H1 (cell line): ENCODE measurements at regions not wholly inside any gene's neighbourhood (a gene's known extent, or its start where the extent isn't known, plus 50 kb on each side); places are given as distances from the start of the nearest gene placed in this dataset.

Source experiments
- CTCF ChIA-PET: fragments of 300-600 bp; sonication (Branson Sonifier 250); formaldehyde crosslinking; loops from one replicate; lab custom pipeline; 2021; ENCODE audit not compliant: partially characterized antibody; lab: Charles Lee
- POLR2A ChIA-PET: fragments of 300-600 bp; sonication (Branson Sonifier 250); formaldehyde crosslinking; loops from one replicate; lab custom pipeline; 2021; ENCODE audit warnings: inconsistent platforms; ENCODE audit not compliant: partially characterized antibody; lab: Charles Lee
- DNase-seq, 2 experiments: peaks; one replicate each; pipeline versions ENCODE4 v3.0.0 to v3.0.0-alpha.2; 2010 to 2022; ENCODE audit warnings: low spot score in 2 of 2, low read depth in 1 of 2, mixed read lengths in 1 of 2
- FAIRE-seq: peaks from 2 replicates; lab custom pipeline; 2011; peaks lifted over from hg19 to GRCh38; lab: Jason Lieb, UNC
- H2AFZ ChIP-seq: 2 replicates; pipeline ENCODE4 v1.8.1; 2012; ENCODE audit warnings: low read length, inconsistent platforms
- H2AK5ac ChIP-seq: 2 replicates; pipeline ENCODE4 v1.6.1; 2013; ENCODE audit warnings: low read depth, low read length
- H2BK120ac ChIP-seq: replicated peaks from 2 replicates; pipeline ENCODE3; 2013; ENCODE audit warnings: low read depth, low read length, inconsistent platforms
- H2BK12ac ChIP-seq: 2 replicates; pipeline ENCODE4 v1.6.1; 2013; ENCODE audit warnings: low read depth, low read length
- H2BK15ac ChIP-seq: 2 replicates; pipeline ENCODE4 v1.6.1; 2013; ENCODE audit warnings: low read length
- H2BK20ac ChIP-seq: 2 replicates; pipeline ENCODE4 v1.6.1; 2013; ENCODE audit warnings: low read length
- H2BK5ac ChIP-seq: 2 replicates; pipeline ENCODE4 v1.6.1; 2013; ENCODE audit warnings: low read depth, low read length
- H3K14ac ChIP-seq: 2 replicates; pipeline ENCODE4 v1.6.1; 2013; ENCODE audit warnings: inconsistent platforms; ENCODE audit not compliant: insufficient read length
- H3K18ac ChIP-seq: 2 replicates; pipeline ENCODE4 v1.6.1; 2013; ENCODE audit warnings: low read length; ENCODE audit errors: extremely low read depth
- H3K23ac ChIP-seq: 2 replicates; pipeline ENCODE4 v1.6.1; 2013; ENCODE audit warnings: inconsistent platforms; ENCODE audit not compliant: insufficient read length
- H3K23me2 ChIP-seq: 2 replicates; pipeline ENCODE4 v1.6.1; 2013; ENCODE audit warnings: low read depth, low read length
- H3K27ac ChIP-seq: 2 replicates; pipeline ENCODE4 v1.6.1; 2011; ENCODE audit warnings: low read depth, low read length, inconsistent platforms
- H3K27me3 ChIP-seq, 4 experiments: replicated peaks in 1 of 4; 1 replicate in 1 of 4; 2 replicates in 3 of 4; pipeline versions ENCODE4 v1.6.1 to v1.8.1; 2011 to 2013; ENCODE audit warnings: low read length in 3 of 4, mild to moderate bottlenecking in 3 of 4, inconsistent platforms in 2 of 4, mixed read lengths in 2 of 4, moderate library complexity in 1 of 4; ENCODE audit not compliant: control insufficient read depth in 3 of 4, insufficient read depth in 3 of 4; ENCODE audit errors: extremely low read depth in 1 of 4
- H3K36me3 ChIP-seq, 4 experiments: 2 replicates each; pipeline versions ENCODE4 v1.6.1 to v1.8.1; 2011 to 2013; ENCODE audit warnings: mild to moderate bottlenecking in 4 of 4, low read length in 3 of 4, moderate library complexity in 2 of 4, control low read depth in 1 of 4, inconsistent platforms in 1 of 4; ENCODE audit not compliant: insufficient read depth in 4 of 4, control insufficient read depth in 2 of 4
- H3K4ac ChIP-seq: replicated peaks from 2 replicates; pipeline ENCODE3; 2013; ENCODE audit warnings: low read length, low read depth, mixed read lengths, inconsistent platforms; ENCODE audit not compliant: insufficient read length
- H3K4me1 ChIP-seq, 4 experiments: replicated peaks in 1 of 4; 1 replicate in 1 of 4; 2 replicates in 3 of 4; pipeline versions ENCODE4 v1.6.1 to v1.8.1; 2011 to 2013; ENCODE audit warnings: low read length in 3 of 4, inconsistent platforms in 2 of 4, mixed read lengths in 1 of 4; ENCODE audit not compliant: insufficient read depth in 4 of 4, control insufficient read depth in 3 of 4
- H3K4me2 ChIP-seq, 2 experiments: 2 replicates each; pipeline versions ENCODE4 v1.6.1 to v1.8.1; 2011 to 2013; ENCODE audit warnings: low read depth in 2 of 2, low read length in 2 of 2, control low read depth in 1 of 2, inconsistent platforms in 1 of 2, mild to moderate bottlenecking in 1 of 2; ENCODE audit not compliant: insufficient read depth in 1 of 2
- H3K4me3 ChIP-seq, 4 experiments: fragments of 200-600, 300-600 bp in 1 of 4; sonication (generic), shearing (Covaris generic), sonication (Bioruptor Twin) in 1 of 4; 2 replicates each; pipeline versions ENCODE4 v1.5.1 to v1.8.1; 2011 to 2016; ENCODE audit warnings: low read length in 4 of 4, low read depth in 3 of 4, control low read depth in 2 of 4, inconsistent platforms in 2 of 4, mild to moderate bottlenecking in 2 of 4, mixed read lengths in 1 of 4, moderate library complexity in 1 of 4; ENCODE audit not compliant: insufficient read depth in 2 of 4; ENCODE audit errors: extremely low read depth in 1 of 4
- H3K56ac ChIP-seq: replicated peaks from 2 replicates; pipeline ENCODE3; 2013; ENCODE audit warnings: low read depth, mild to moderate bottlenecking, mixed read lengths, low read length, inconsistent platforms; ENCODE audit not compliant: insufficient read length
- H3K79me1 ChIP-seq: 2 replicates; pipeline ENCODE4 v1.6.1; 2013; ENCODE audit warnings: low read depth, low read length, control low read depth
- H3K79me2 ChIP-seq, 2 experiments: 2 replicates each; pipeline versions ENCODE4 v1.6.1 to v1.8.1; 2012 to 2013; ENCODE audit warnings: low read length in 2 of 2, mild to moderate bottlenecking in 2 of 2, inconsistent platforms in 1 of 2; ENCODE audit not compliant: insufficient read depth in 2 of 2, control insufficient read depth in 1 of 2
- H3K9ac ChIP-seq, 4 experiments: replicated peaks in 1 of 4; 1 replicate in 1 of 4; 2 replicates in 3 of 4; pipeline versions ENCODE4 v1.6.1 to v1.8.1; 2011 to 2013; ENCODE audit warnings: low read depth in 3 of 4, low read length in 3 of 4, control low read depth in 2 of 4, mild to moderate bottlenecking in 2 of 4, moderate library complexity in 2 of 4, inconsistent platforms in 1 of 4; ENCODE audit errors: extremely low read depth in 1 of 4
- H3K9me3 ChIP-seq, 2 experiments: 2 replicates each; pipeline versions ENCODE4 v1.6.1 to v1.8.1; 2012 to 2013; ENCODE audit warnings: mild to moderate bottlenecking in 2 of 2, moderate library complexity in 2 of 2, control low read depth in 1 of 2, inconsistent platforms in 1 of 2, low read depth in 1 of 2, low read length in 1 of 2, mixed read lengths in 1 of 2; ENCODE audit not compliant: insufficient read depth in 2 of 2
- H4K20me1 ChIP-seq, 2 experiments: replicated peaks in 1 of 2; 2 replicates each; pipeline versions ENCODE3 to v1.8.1; 2011 to 2013; ENCODE audit warnings: inconsistent platforms in 2 of 2, low read length in 2 of 2, mild to moderate bottlenecking in 1 of 2; ENCODE audit not compliant: insufficient read depth in 2 of 2, control insufficient read depth in 1 of 2
- H4K5ac ChIP-seq: 2 replicates; pipeline ENCODE4 v1.6.1; 2013; ENCODE audit warnings: low read length, low read depth, mixed read lengths, inconsistent platforms; ENCODE audit not compliant: insufficient read length
- H4K8ac ChIP-seq: 2 replicates; pipeline ENCODE4 v1.8.0; 2013; ENCODE audit warnings: mild to moderate bottlenecking, moderate library complexity, low read length, inconsistent platforms; ENCODE audit not compliant: insufficient read depth; ENCODE audit errors: extremely low read depth
- H4K91ac ChIP-seq: replicated peaks from 2 replicates; pipeline ENCODE3; 2013; ENCODE audit warnings: low read length, mixed read lengths, inconsistent platforms; ENCODE audit not compliant: insufficient read length
- SP1 ChIP-seq: IDR thresholded peaks from 2 replicates; pipeline ENCODE4 v1.6.1; 2011; ENCODE audit warnings: low read depth, low read length
- WGBS, 2 experiments: shearing (Covaris generic) in 1 of 2; methylation state at CpG; one replicate each; pipeline versions ENCODE4 v1.1.6 to v1.1.7; 2013 to 2015; ENCODE audit warnings: low lambda C conversion rate in 2 of 2, mixed read lengths in 2 of 2, inconsistent platforms in 1 of 2, low coverage in 1 of 2, missing lambda C conversion rate in 1 of 2; ENCODE audit not compliant: insufficient replicate concordance in 2 of 2, insufficient coverage in 1 of 2, insufficient read length in 1 of 2; ENCODE audit errors: extremely low coverage in 1 of 2, missing lambda C conversion rate in 1 of 2; 5-methylcytosine and 5-hydroxymethylcytosine counted together

DNA sequence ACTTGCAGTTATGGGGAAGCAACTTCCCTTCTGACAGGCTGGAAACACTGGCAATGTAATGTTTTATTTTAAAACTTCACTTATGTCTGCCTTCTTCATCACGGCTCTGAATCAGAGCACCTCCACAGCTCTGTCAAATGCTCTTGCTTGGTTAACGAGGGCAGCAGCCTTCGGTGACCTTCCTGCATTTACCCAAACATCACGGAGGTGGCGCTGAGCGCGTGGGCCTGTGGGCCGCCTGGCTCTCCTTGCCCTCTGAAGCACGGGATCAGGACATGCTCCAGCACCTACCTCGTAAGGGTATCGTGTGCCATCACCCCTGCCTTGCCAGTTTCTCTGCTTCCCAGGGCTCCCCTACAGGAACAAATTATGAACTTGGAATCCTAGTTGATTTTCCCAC lies 310.0 kb downstream of the TEX29 start:
- Histone ChIP-seq H4K8ac (no peak overlapping the region), H3K56ac (no peak overlapping the region), H2BK20ac (0 out of 2 replicates have a peak overlapping the region, but pooled peaks have one; percentile 6), H3K79me1 (no peaks in the 10 kb centered on the region), H3K23ac (no peak overlapping the region), H2BK120ac (no peak overlapping the region), H3K4me3 (no peak overlapping the region), H4K91ac (peak overlapping the region; percentile 27), H4K20me1 (no peaks in the 10 kb centered on the region), H3K27ac (no peak overlapping the region), H2AK5ac (no peak overlapping the region), H3K4me2 (no peak overlapping the region), H3K9ac (no peak overlapping the region), H3K14ac (no peak overlapping the region), H2AFZ (no peak overlapping the region), H3K4ac (no peak overlapping the region), H2BK5ac (no peak overlapping the region), H2BK15ac (no peak overlapping the region), H3K27me3 (no peaks in the 10 kb centered on the region; a peak in 1 of 7 replicates), H3K23me2 (no peaks in the 10 kb centered on the region), H3K9me3 (no peaks in the 10 kb centered on the region), H4K5ac (no peak overlapping the region), H3K4me1 (peaks cover 5 to 20% (median 13%) of the 10 kb centered on the region in 4 experiments), H3K18ac (no peak overlapping the region), H3K79me2 (no peaks in the 10 kb centered on the region), H2BK12ac (0 out of 2 replicates have a peak overlapping the region, but pooled peaks have one; percentile 6), H3K36me3 (no peaks in the 10 kb centered on the region)
- FAIRE-seq (no peak), DNase-seq (peak in 1 of 2 experiments; percentile 61)
- 64% methylated on average over 11 of the region's 11 CpGs; no CpG with 5 or more reads in 1 of the 2 experiments for WGBS, 2 experiments
- ChIA-PET CTCF (interaction anchor here (0.7 to 2.1 kb wide), 9 partner anchors 10 to 155 kb away, joined by 3 to 7 read pairs (median 4); no protein-coding TSS in a partner anchor), POLR2A (no interaction called here)
- TF ChIP-seq SP1: no peak
